ENCODE measurements at regions not wholly inside any gene's neighbourhood (a gene's known extent, or its start where the extent isn't known, plus 50 kb on each side); places are given as distances from the start of the nearest gene placed in this dataset.

DNA sequence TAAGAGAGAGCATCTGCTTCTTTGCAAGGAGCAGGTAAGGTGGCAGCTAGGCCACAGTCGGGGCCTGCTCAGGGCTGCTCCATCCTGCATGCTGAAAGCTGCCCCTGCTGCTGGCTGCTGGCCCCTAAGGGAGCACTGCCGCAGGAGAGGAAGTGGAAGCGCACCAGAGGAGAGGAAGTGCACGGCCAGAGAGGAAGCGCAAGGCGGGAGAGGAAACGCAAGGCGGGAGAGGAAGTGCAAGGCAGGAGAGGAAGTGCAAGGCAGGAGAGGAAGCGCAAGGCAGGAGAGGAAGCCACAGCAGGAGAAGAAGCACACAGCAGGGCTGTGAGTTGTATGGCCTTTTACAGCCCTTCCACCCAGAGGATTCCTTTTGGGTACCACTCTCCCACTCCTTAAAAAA lies 539.0 kb upstream of the TNP1 start:
- intact Hi-C loops (cut with DNase I), result loop anchor here in 1 of 10 donors (10.0 kb wide), 1 partner anchor 704 kb away; the partner anchor contains the start of gene IGFBP5
- DNase-seq, result peak; percentile 25 to 42
- Histone ChIP-seq H3K36me3 (no peaks in the 10 kb centered on the region), H3K4me3 (no peak overlapping the region), H3K4me1 (peaks cover 0 to 55% (median 29%) of the 10 kb centered on the region in 9 donors), H3K27me3 (no peaks in the 10 kb centered on the region), H3K9me3 (no peaks in the 10 kb centered on the region), H3K27ac (peak overlapping the region in 3 of 10 donors; percentile 28 to 44 (median 43))
- WGBS, 2 donors, result 60 to 74% methylated on average over 9 of the region's 9 CpGs
- ATAC-seq, result peak; percentile 26 to 83 (median 65)
- TF ChIP-seq, protein P1, sequence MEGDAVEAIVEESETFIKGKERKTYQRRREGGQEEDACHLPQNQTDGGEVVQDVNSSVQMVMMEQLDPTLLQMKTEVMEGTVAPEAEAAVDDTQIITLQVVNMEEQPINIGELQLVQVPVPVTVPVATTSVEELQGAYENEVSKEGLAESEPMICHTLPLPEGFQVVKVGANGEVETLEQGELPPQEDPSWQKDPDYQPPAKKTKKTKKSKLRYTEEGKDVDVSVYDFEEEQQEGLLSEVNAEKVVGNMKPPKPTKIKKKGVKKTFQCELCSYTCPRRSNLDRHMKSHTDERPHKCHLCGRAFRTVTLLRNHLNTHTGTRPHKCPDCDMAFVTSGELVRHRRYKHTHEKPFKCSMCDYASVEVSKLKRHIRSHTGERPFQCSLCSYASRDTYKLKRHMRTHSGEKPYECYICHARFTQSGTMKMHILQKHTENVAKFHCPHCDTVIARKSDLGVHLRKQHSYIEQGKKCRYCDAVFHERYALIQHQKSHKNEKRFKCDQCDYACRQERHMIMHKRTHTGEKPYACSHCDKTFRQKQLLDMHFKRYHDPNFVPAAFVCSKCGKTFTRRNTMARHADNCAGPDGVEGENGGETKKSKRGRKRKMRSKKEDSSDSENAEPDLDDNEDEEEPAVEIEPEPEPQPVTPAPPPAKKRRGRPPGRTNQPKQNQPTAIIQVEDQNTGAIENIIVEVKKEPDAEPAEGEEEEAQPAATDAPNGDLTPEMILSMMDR (IDR thresholded peaks at IDR 0.05), result no peak

DNA sequence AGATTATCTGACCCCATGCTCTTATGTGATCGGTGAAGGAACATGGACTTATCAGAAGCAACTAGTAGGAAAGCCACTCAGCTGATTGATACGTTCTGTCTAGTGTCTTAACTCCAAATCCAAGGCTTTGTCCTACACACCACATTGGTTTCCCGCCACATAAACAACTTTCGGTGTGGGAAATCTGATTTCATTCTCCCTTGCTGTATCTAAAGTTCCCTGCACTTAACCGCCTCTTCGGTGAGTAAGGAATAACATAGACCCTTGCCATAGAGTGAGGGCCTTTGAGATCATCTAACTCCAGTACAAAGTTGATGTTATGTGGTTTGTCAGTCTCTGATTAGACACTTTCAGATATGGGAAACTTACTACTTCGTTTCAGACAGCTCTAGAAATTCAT lies 538.2 kb upstream of the TNP1 start:
- no peak for DNase-seq
- TF ChIP-seq, protein P1 (IDR thresholded peaks at IDR 0.05), result no peak
- Histone ChIP-seq H3K27ac (no peak overlapping the region), H3K4me3 (no peak overlapping the region), H3K4me1 (peaks cover 4 to 53% (median 34%) of the 10 kb centered on the region in 9 donors), H3K27me3 (no peaks in the 10 kb centered on the region), H3K9me3 (no peaks in the 10 kb centered on the region), H3K36me3 (no peaks in the 10 kb centered on the region)
- ATAC-seq, result no peak
- 91 to 93% methylated on average over 7 of the region's 7 CpGs for WGBS, 2 donors
- intact Hi-C loops (cut with DNase I), result loop anchor here in 1 of 10 donors (10.0 kb wide), 1 partner anchor 703 kb away; the partner anchor contains the start of gene IGFBP5

DNA sequence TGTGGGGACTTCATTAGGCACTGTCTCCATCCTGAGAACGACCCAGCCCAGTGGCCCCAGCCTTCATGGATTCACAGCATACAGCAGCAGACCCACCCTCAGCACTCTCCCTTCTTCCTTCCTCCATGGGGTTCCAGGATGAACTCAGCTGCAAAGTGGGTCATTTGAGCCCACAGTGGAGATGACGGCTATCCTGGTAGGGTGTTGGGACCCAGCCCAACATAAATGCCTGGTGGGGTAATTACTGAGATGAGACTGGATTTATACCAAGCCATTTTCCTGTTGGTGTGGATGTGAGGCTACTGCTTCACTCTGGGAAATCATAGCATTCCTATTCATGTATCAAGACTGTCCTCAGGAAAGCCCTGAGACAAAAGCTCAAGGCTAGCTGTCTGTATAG lies 536.7 kb upstream of the TNP1 start:
- Histone ChIP-seq H3K27ac (peak overlapping the region in 2 of 10 donors; percentile 6 to 37), H3K27me3 (no peaks in the 10 kb centered on the region), H3K9me3 (peaks cover 0 to 4% (median 0%) of the 10 kb centered on the region in 11 donors), H3K4me3 (no peak overlapping the region), H3K4me1 (peaks cover 3 to 51% (median 31%) of the 10 kb centered on the region in 9 donors), H3K36me3 (no peaks in the 10 kb centered on the region)
- intact Hi-C loops (cut with DNase I), result loop anchor here in 1 of 10 donors (10.0 kb wide), 1 partner anchor 702 kb away; the partner anchor contains the start of gene IGFBP5
- ATAC-seq (no peak), DNase-seq (no peak)
- TF ChIP-seq, protein P1 (IDR thresholded peaks at IDR 0.05), result no peak
- 45 to 51% methylated on average over 2 of the region's 2 CpGs for WGBS, 2 donors

DNA sequence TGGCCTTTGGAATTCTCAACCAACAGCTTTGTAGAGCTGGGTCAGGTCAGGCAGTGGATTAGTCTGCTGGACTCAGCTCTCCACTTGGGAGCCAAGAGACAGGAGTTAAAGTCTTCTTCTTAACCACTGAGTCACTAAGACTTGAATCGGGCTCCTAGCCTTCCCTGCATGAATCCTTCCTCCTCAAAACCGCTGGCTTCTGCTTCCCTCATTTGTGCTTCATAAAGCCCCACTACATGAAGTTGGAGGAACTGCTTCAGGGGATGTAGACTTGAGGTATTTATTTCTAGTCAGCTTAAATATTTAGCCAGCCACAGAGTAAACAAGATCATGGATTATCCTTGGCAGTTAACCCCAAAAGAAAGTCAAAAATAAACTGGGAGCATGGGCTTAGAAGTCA lies 536.3 kb upstream of the TNP1 start:
- H3K27me3 ChIP-seq, result no peaks in the 10 kb centered on the region
- H3K9me3 ChIP-seq, result peaks cover 0 to 9% (median 0%) of the 10 kb centered on the region in 11 donors
- 70 to 79% methylated on average over 2 of the region's 2 CpGs for WGBS, 2 donors
- H3K4me3 ChIP-seq, result no peak overlapping the region
- intact Hi-C loops (cut with DNase I), result loop anchor here in 1 of 10 donors (10.0 kb wide), 1 partner anchor 701 kb away; the partner anchor contains the start of gene IGFBP5
- TF ChIP-seq, protein P1 (IDR thresholded peaks at IDR 0.05), result no peak
- DNase-seq, result no peak
- H3K4me1 ChIP-seq, result peaks cover 3 to 51% (median 31%) of the 10 kb centered on the region in 9 donors
- peak overlapping the region in 2 of 10 donors; percentile 6 to 37 for H3K27ac ChIP-seq
- ATAC-seq, result no peak
- no peaks in the 10 kb centered on the region for H3K36me3 ChIP-seq
